IMR-90 (cell line): ENCODE measurements at regions not wholly inside any gene's neighbourhood (a gene's known extent, or its start where the extent isn't known, plus 50 kb on each side); places are given as distances from the start of the nearest gene placed in this dataset.

Experiments used
- ATAC-seq: fragments of 200-7000 bp; cut with Tn5 transposase; 2 replicates; pipeline ENCODE4 v1.9.1; 2020; ENCODE audit warnings: low read depth, mild to moderate bottlenecking, moderate library complexity
- BruUV-seq: library from RNA; stranded (reverse); fragments of 400-500 nt; replicated peaks from 2 replicates; lab custom pipeline; 2021; lab: Mats Ljungman, UMichigan
- CTCF ChIA-PET: fragments of 300-600 bp; formaldehyde crosslinking; extraction: SDS; loops from one replicate; lab custom pipeline; 2021; ENCODE audit warnings: antibody characterized with exemption; lab: Yijun Ruan, JAX
- POLR2A ChIA-PET: fragments of 300-600 bp; sonication (Branson Sonifier 250); formaldehyde crosslinking; loops from one replicate; lab custom pipeline; 2022; ENCODE audit warnings: antibody characterized with exemption; ENCODE audit not compliant: unreplicated experiment; lab: Charles Lee
- DNase-seq: peaks from one replicate; pipeline ENCODE4 v3.0.0; 2013
- H2AFZ ChIP-seq: replicated peaks from 2 replicates; pipeline ENCODE3; 2013; ENCODE audit warnings: low read length, mild to moderate bottlenecking; ENCODE audit not compliant: poor library complexity
- H2AK5ac ChIP-seq: 2 replicates; pipeline ENCODE4 v1.6.1; 2013; ENCODE audit warnings: low read depth, low read length, inconsistent platforms
- H2AK9ac ChIP-seq: replicated peaks from 2 replicates; pipeline ENCODE3; 2013; ENCODE audit warnings: mild to moderate bottlenecking, low read depth, low read length, moderate library complexity; ENCODE audit not compliant: poor library complexity
- H2BK120ac ChIP-seq: 2 replicates; pipeline ENCODE4 v1.6.1; 2013; ENCODE audit warnings: low read depth, low read length, inconsistent platforms
- H2BK15ac ChIP-seq: 3 replicates; pipeline ENCODE4 v1.6.1; 2013; ENCODE audit warnings: low read depth, low read length, inconsistent platforms
- H2BK20ac ChIP-seq: 2 replicates; pipeline ENCODE4 v1.6.1; 2013; ENCODE audit warnings: low read depth, mild to moderate bottlenecking, inconsistent platforms, low read length, moderate library complexity
- H2BK5ac ChIP-seq: 2 replicates; pipeline ENCODE4 v1.6.1; 2013; ENCODE audit warnings: mild to moderate bottlenecking, low read depth, low read length, inconsistent platforms; ENCODE audit not compliant: poor library complexity, severe bottlenecking
- H3K14ac ChIP-seq: replicated peaks from 2 replicates; pipeline ENCODE4 v1.6.1; 2013; ENCODE audit warnings: low read depth, low read length, inconsistent platforms
- H3K18ac ChIP-seq: 2 replicates; pipeline ENCODE4 v1.6.1; 2013; ENCODE audit warnings: low read depth, low read length, control low read depth
- H3K23ac ChIP-seq: 2 replicates; pipeline ENCODE4 v1.6.1; 2013; ENCODE audit warnings: low read depth, low read length, inconsistent platforms
- H3K27ac ChIP-seq: 2 replicates; pipeline ENCODE4 v1.5.1; 2013; ENCODE audit warnings: mild to moderate bottlenecking, control low read depth, low read length; ENCODE audit not compliant: insufficient read depth
- H3K27me3 ChIP-seq: 2 replicates; pipeline ENCODE4 v1.6.1; 2013; ENCODE audit warnings: low read length; ENCODE audit not compliant: control insufficient read depth, insufficient read depth
- H3K36me3 ChIP-seq: 2 replicates; pipeline ENCODE4 v1.6.1; 2013; ENCODE audit warnings: low read length, mixed read lengths; ENCODE audit not compliant: control insufficient read depth, insufficient read depth
- H3K4ac ChIP-seq: 2 replicates; pipeline ENCODE4 v1.6.1; 2013; ENCODE audit warnings: low read depth, low read length, inconsistent platforms
- H3K4me1 ChIP-seq: 2 replicates; pipeline ENCODE4 v1.6.1; 2013; ENCODE audit warnings: low read length, mixed read lengths; ENCODE audit not compliant: control insufficient read depth, insufficient read depth
- H3K4me2 ChIP-seq: 2 replicates; pipeline ENCODE4 v1.6.1; 2013; ENCODE audit warnings: low read depth, mild to moderate bottlenecking, control low read depth, low read length, moderate library complexity
- H3K4me3 ChIP-seq: 2 replicates; pipeline ENCODE4 v1.5.1; 2013; ENCODE audit warnings: low read depth, mild to moderate bottlenecking, control low read depth, low read length, moderate library complexity; ENCODE audit not compliant: insufficient read depth
- H3K56ac ChIP-seq: 2 replicates; pipeline ENCODE4 v1.6.1; 2013; ENCODE audit warnings: low read length, inconsistent platforms; ENCODE audit not compliant: insufficient read depth; ENCODE audit errors: extremely low read depth
- H3K79me1 ChIP-seq, 2 experiments: 2 replicates each; pipeline ENCODE4 v1.6.1; 2013; ENCODE audit warnings: low read length in 2 of 2, inconsistent platforms in 1 of 2, low read depth in 1 of 2
- H3K9ac ChIP-seq: 2 replicates; pipeline ENCODE4 v1.6.1; 2013; ENCODE audit warnings: low read depth, low read length, control low read depth
- H3K9me1 ChIP-seq: 2 replicates; pipeline ENCODE4 v1.6.1; 2013; ENCODE audit warnings: low read length, inconsistent platforms; ENCODE audit not compliant: insufficient read depth
- H3K9me3 ChIP-seq: 2 replicates; pipeline ENCODE4 v1.6.1; 2013; ENCODE audit warnings: low read length; ENCODE audit not compliant: control insufficient read depth, insufficient read depth
- H4K20me1 ChIP-seq: 2 replicates; pipeline ENCODE4 v1.6.1; 2013; ENCODE audit warnings: low read length, inconsistent platforms; ENCODE audit not compliant: insufficient read depth
- H4K5ac ChIP-seq: 2 replicates; pipeline ENCODE4 v1.6.1; 2013; ENCODE audit warnings: mild to moderate bottlenecking, low read depth, low read length, control low read depth
- H4K8ac ChIP-seq, 2 experiments: 2 replicates each; pipeline ENCODE4 v1.6.1; 2013; ENCODE audit warnings: low read depth in 2 of 2, low read length in 2 of 2, control low read depth in 1 of 2, inconsistent platforms in 1 of 2
- H4K91ac ChIP-seq: 2 replicates; pipeline ENCODE4 v1.6.1; 2013; ENCODE audit warnings: low read depth, low read length, inconsistent platforms; ENCODE audit not compliant: insufficient read depth
- BHLHE40 ChIP-seq: fragments of 150-350 bp; IDR thresholded peaks from 2 replicates; pipeline ENCODE4 v1.6.1; 2016; ENCODE audit warnings: mild to moderate bottlenecking, low read depth, low read length
- CEBPB ChIP-seq: IDR thresholded peaks from 2 replicates; pipeline ENCODE4 v1.6.1; 2012; ENCODE audit warnings: low read depth, low read length, improper control_type of control experiment
- CHD1 ChIP-seq: IDR thresholded peaks from 2 replicates; pipeline ENCODE4 v1.6.1; 2012; ENCODE audit warnings: low read depth, low read length, improper control_type of control experiment
- CTCF ChIP-seq: conservative IDR thresholded peaks from 2 replicates; pipeline ENCODE4 v1.5.1; 2012; ENCODE audit warnings: mild to moderate bottlenecking, low read depth, low read length, improper control_type of control experiment
- FOS ChIP-seq: fragments of 150-350 bp; IDR thresholded peaks from 2 replicates; pipeline ENCODE4 v1.6.1; 2016; ENCODE audit warnings: low read depth, low read length
- NFE2L2 ChIP-seq: fragments of 150-350 bp; IDR thresholded peaks from 2 replicates; pipeline ENCODE4 v1.6.1; 2016; ENCODE audit warnings: low read depth, mild to moderate bottlenecking, low read length
- RAD21 ChIP-seq: IDR thresholded peaks from 2 replicates; pipeline ENCODE4 v1.6.1; 2012; ENCODE audit warnings: low read length, improper control_type of control experiment
- RFX5 ChIP-seq: IDR thresholded peaks from 2 replicates; pipeline ENCODE4 v1.8.0; 2012; ENCODE audit warnings: low read depth, mild to moderate bottlenecking, low read length, moderate library complexity
- USF2 ChIP-seq: fragments of 150-350 bp; IDR thresholded peaks from 2 replicates; pipeline ENCODE4 v1.6.1; 2017; ENCODE audit warnings: mild to moderate bottlenecking, antibody characterized with exemption, low read length, low read depth
- dilution Hi-C: fragments of 300-500 bp; cut with HindIII; formaldehyde crosslinking; loops from one replicate; pipeline ENCODE4 v1.14.3; 2018; ENCODE audit warnings: low sequenced_read_pairs; ENCODE audit not compliant: unreplicated experiment
- in situ Hi-C: fragments of 300-500 bp; cut with MboI; formaldehyde crosslinking; loops from 3 replicates; pipeline ENCODE4 v1.14.3; 2019; ENCODE audit warnings: low sequenced_read_pairs, inconsistent platforms, mixed read lengths
- intact Hi-C: fragments of 100-400 bp; cut with micrococcal nuclease; formaldehyde crosslinking; loops from 2 replicates; pipeline ENCODE4 v1.10.0; 2022

- Histone ChIP-seq H3K9me3 (no peaks in the 10 kb centered on the region), H2BK120ac (no peak overlapping the region), H3K79me1 (no peaks in the 10 kb centered on the region), H3K4me1 (no peaks in the 10 kb centered on the region), H3K23ac (no peak overlapping the region), H4K5ac (no peak overlapping the region), H3K56ac (no peak overlapping the region), H3K27me3 (peaks cover 3% of the 10 kb centered on the region; the same call in 1 of the 2 replicates), H4K20me1 (no peaks in the 10 kb centered on the region), H2AK5ac (no peak overlapping the region), H2AK9ac (no peak overlapping the region), H3K27ac (no peak overlapping the region), H3K18ac (no peak overlapping the region), H2BK5ac (no peak overlapping the region), H3K4me3 (no peak overlapping the region), H2AFZ (no peak overlapping the region), H4K91ac (no peak overlapping the region), H4K8ac (no peak overlapping the region), H3K36me3 (no peaks in the 10 kb centered on the region), H3K9ac (no peak overlapping the region), H3K4me2 (no peak overlapping the region), H3K4ac (no peak overlapping the region), H3K9me1 (no peaks in the 10 kb centered on the region), H2BK20ac (no peak overlapping the region), H2BK15ac (no peak overlapping the region), H3K14ac (no peak overlapping the region)
- TF ChIP-seq CTCF (no peak), BHLHE40 (no peak), CEBPB (no peak), RFX5 (no peak), USF2 (no peak), NFE2L2 (no peak), FOS (no peak), CHD1 (no peak), RAD21 (no peak)
- dilution Hi-C loops (no loop called here), intact Hi-C loops (loop anchor here (5.0 to 10.0 kb wide), 4 partner anchors 414 to 957 kb away; no protein-coding TSS in a partner anchor), in situ Hi-C loops (no loop called here)
- DNase-seq (no peak), ATAC-seq (no peak)
- CTCF ChIA-PET = interaction anchor here (0.5 kb wide), 1 partner anchor 170 kb away, joined by 7 read pairs; no protein-coding TSS in a partner anchor
- no TSS peak for BruUV-seq
- POLR2A ChIA-PET = no interaction called here
Observed at GRCh38 chr5:109478830-109479229, 69.1 kb upstream of the PJA2 start.
